HCT116 (cell line): ENCODE measurements at regions not wholly inside any gene's neighbourhood (a gene's known extent, or its start where the extent isn't known, plus 50 kb on each side); places are given as distances from the start of the nearest gene placed in this dataset.

Experiments used
- ATAC-seq: fragments of 200-7000 bp; cut with Tn5 transposase; 2 replicates; pipeline ENCODE4 v1.9.1; 2020; ENCODE audit warnings: mild to moderate bottlenecking, moderate library complexity
- BruUV-seq: library from RNA; stranded (reverse); fragments of 400-500 nt; replicated peaks from 2 replicates; lab custom pipeline; 2021; lab: Mats Ljungman, UMichigan
- CTCF ChIA-PET: fragments of 300-600 bp; sonication (Branson Sonifier 250); formaldehyde crosslinking; loops from one replicate; lab custom pipeline; 2021; ENCODE audit warnings: antibody characterized with exemption; lab: Charles Lee
- POLR2A ChIA-PET: fragments of 300-600, 350-600 bp; sonication (Branson Sonifier 250); formaldehyde crosslinking; loops from one replicate; lab custom pipeline; 2021; ENCODE audit warnings: antibody characterized with exemption; lab: Charles Lee
- RAD21 ChIA-PET, 2 experiments: fragments of 300-600 bp; sonication (Branson Sonifier 250); formaldehyde crosslinking; loops; one replicate each; lab custom pipeline; 2023; ENCODE audit warnings: low total read pairs in 2 of 2; ENCODE audit not compliant: uncharacterized antibody in 2 of 2, unreplicated experiment in 2 of 2, low non-redundant PET in 1 of 2; lab: Charles Lee
- DNase-seq: peaks from one replicate; pipeline ENCODE4 v3.0.0-alpha.2; 2010; ENCODE audit warnings: low read depth, low spot score
- H2AFZ ChIP-seq: fragments of 200-600 bp; shearing (Covaris generic), sonication (generic); 2 replicates; pipeline ENCODE4 v1.6.1; 2017; ENCODE audit warnings: low read depth, mixed run types, mixed read lengths, antibody characterized with exemption, low read length; ENCODE audit not compliant: poor library complexity, severe bottlenecking
- H3K27ac ChIP-seq: 2 replicates; pipeline ENCODE4 v1.5.1; 2012; ENCODE audit warnings: low read depth, low read length
- H3K27me3 ChIP-seq: fragments of 200-600 bp; sonication (generic); 2 replicates; pipeline ENCODE4 v1.6.1; 2016; ENCODE audit warnings: mixed run types, low read length, mixed read lengths; ENCODE audit not compliant: insufficient read depth
- H3K36me3 ChIP-seq, 2 experiments: fragments of 200-500 bp in 1 of 2; fragments of 200-600 bp in 1 of 2; sonication (Bioruptor generic) in 1 of 2; sonication (generic) in 1 of 2; 2 replicates each; pipeline versions ENCODE4 v1.5.1 to v1.6.1; 2014 to 2016; ENCODE audit warnings: low read length in 2 of 2, inconsistent platforms in 1 of 2, mixed read lengths in 1 of 2, mixed run types in 1 of 2; ENCODE audit not compliant: insufficient read depth in 2 of 2, control insufficient read depth in 1 of 2
- H3K4me1 ChIP-seq, 2 experiments: fragments of 200-600 bp in 1 of 2; sonication (generic) in 1 of 2; 2 replicates each; pipeline versions ENCODE4 v1.5.1 to v1.6.1; 2012 to 2017; ENCODE audit warnings: low read length in 2 of 2, inconsistent platforms in 1 of 2, mild to moderate bottlenecking in 1 of 2, mixed read lengths in 1 of 2, mixed run types in 1 of 2, moderate library complexity in 1 of 2; ENCODE audit not compliant: insufficient read depth in 2 of 2, control insufficient read depth in 1 of 2
- H3K4me2 ChIP-seq: fragments of 200-600 bp; sonication (generic); 2 replicates; pipeline ENCODE4 v1.6.1; 2017; ENCODE audit warnings: mixed run types, low read length, mixed read lengths
- H3K4me3 ChIP-seq, 2 experiments: fragments of 200-600 bp in 1 of 2; sonication (generic) in 1 of 2; replicated peaks in 1 of 2; 2 replicates each; pipeline ENCODE4 v1.5.1; 2011 to 2016; ENCODE audit warnings: low read length in 2 of 2, control low read depth in 1 of 2, low read depth in 1 of 2, mild to moderate bottlenecking in 1 of 2, mixed read lengths in 1 of 2, mixed run types in 1 of 2
- H3K79me2 ChIP-seq: fragments of 200-600 bp; sonication (generic); 2 replicates; pipeline ENCODE4 v1.6.1; 2017; ENCODE audit warnings: mild to moderate bottlenecking, mixed run types, low read length, moderate library complexity, mixed read lengths; ENCODE audit not compliant: insufficient read depth
- H3K9ac ChIP-seq: fragments of 200-600 bp; sonication (generic); 2 replicates; pipeline ENCODE4 v1.6.1; 2016; ENCODE audit warnings: low read length, mixed read lengths
- H3K9me2 ChIP-seq: fragments of 200-600 bp; sonication (generic), shearing (Covaris generic); 2 replicates; pipeline ENCODE4 v1.6.1; 2017; ENCODE audit warnings: mixed run types, mild to moderate bottlenecking, moderate library complexity; ENCODE audit not compliant: insufficient read depth
- H3K9me3 ChIP-seq, 2 experiments: fragments of 200-500 bp in 1 of 2; fragments of 200-600 bp in 1 of 2; sonication (Bioruptor generic) in 1 of 2; sonication (generic) in 1 of 2; 2 replicates each; pipeline ENCODE4 v1.6.1; 2014 to 2017; ENCODE audit warnings: low read length in 2 of 2, mixed read lengths in 2 of 2, inconsistent platforms in 1 of 2, low read depth in 1 of 2, mild to moderate bottlenecking in 1 of 2, mixed run types in 1 of 2, moderate library complexity in 1 of 2; ENCODE audit not compliant: control insufficient read depth in 1 of 2, insufficient read depth in 1 of 2
- H4K20me1 ChIP-seq: fragments of 200-600 bp; sonication (generic), shearing (Covaris generic); 2 replicates; pipeline ENCODE4 v1.6.1; 2017; ENCODE audit warnings: mixed run types, mild to moderate bottlenecking, moderate library complexity; ENCODE audit not compliant: insufficient read depth
- ATF3 ChIP-seq: IDR thresholded peaks from 2 replicates; pipeline ENCODE4 v1.6.1; 2012
- CTCF ChIP-seq, 3 experiments: fragments of 200-600 bp in 1 of 3; sonication (generic) in 1 of 3; IDR thresholded peaks in 2 of 3; conservative IDR thresholded peaks in 1 of 3; 2 replicates each; pipeline ENCODE4 v1.5.1; 2012 to 2017; ENCODE audit warnings: low read depth in 2 of 3, low read length in 2 of 3, antibody characterized with exemption in 1 of 3, borderline replicate concordance in 1 of 3, control low read depth in 1 of 3, mild to moderate bottlenecking in 1 of 3, mixed read lengths in 1 of 3, mixed run types in 1 of 3, moderate library complexity in 1 of 3; ENCODE audit not compliant: insufficient read depth in 1 of 3
- EGR1 ChIP-seq: IDR thresholded peaks from 2 replicates; pipeline ENCODE4 v1.6.1; 2012; ENCODE audit warnings: low read depth
- ELF1 ChIP-seq: IDR thresholded peaks from 2 replicates; pipeline ENCODE4 v1.6.1; 2012; ENCODE audit warnings: low read depth, borderline replicate concordance
- EZH2 ChIP-seq: fragments of 200-600 bp; sonication (generic); IDR thresholded peaks from 2 replicates; pipeline ENCODE4 v1.6.1; 2017; ENCODE audit warnings: antibody characterized with exemption, mixed run types
- EZH2phosphoT487 ChIP-seq: fragments of 200-600 bp; IDR thresholded peaks from 2 replicates; pipeline ENCODE4 v1.6.1; 2018; ENCODE audit warnings: antibody characterized with exemption, borderline replicate concordance
- FOSL1 ChIP-seq: IDR thresholded peaks from 2 replicates; pipeline ENCODE4 v1.6.1; 2012; ENCODE audit warnings: low read depth
- JUND ChIP-seq: IDR thresholded peaks from 2 replicates; pipeline ENCODE4 v1.6.1; 2012
- POLR2A ChIP-seq: IDR thresholded peaks from 2 replicates; pipeline ENCODE4 v1.7.0; 2011; ENCODE audit warnings: borderline replicate concordance; ENCODE audit not compliant: insufficient read depth, insufficient read length; ENCODE audit errors: extremely low read depth
- POLR2AphosphoS5 ChIP-seq: IDR thresholded peaks from 2 replicates; pipeline ENCODE4 v1.6.1; 2011; ENCODE audit warnings: mild to moderate bottlenecking, low read depth, low read length, moderate library complexity
- RAD21 ChIP-seq: IDR thresholded peaks from 2 replicates; pipeline ENCODE4 v1.6.1; 2012; ENCODE audit warnings: low read depth, mild to moderate bottlenecking
- TCF7L2 ChIP-seq: IDR thresholded peaks from 2 replicates; pipeline ENCODE4 v1.7.0; 2011; ENCODE audit warnings: borderline replicate concordance, inconsistent platforms; ENCODE audit not compliant: insufficient read depth, insufficient read length; ENCODE audit errors: extremely low read depth
- YY1 ChIP-seq: IDR thresholded peaks from 2 replicates; pipeline ENCODE4 v1.6.1; 2011; ENCODE audit warnings: low read length, low read depth, moderate library complexity, mild to moderate bottlenecking; ENCODE audit not compliant: insufficient replicate concordance; ENCODE audit errors: extremely low read depth
- ZBTB33 ChIP-seq: IDR thresholded peaks from 2 replicates; pipeline ENCODE4 v1.6.1; 2011; ENCODE audit warnings: mild to moderate bottlenecking, low read length, moderate library complexity; ENCODE audit not compliant: insufficient replicate concordance; ENCODE audit errors: extremely low read depth
- intact Hi-C: fragments of 100-400 bp; cut with micrococcal nuclease; formaldehyde crosslinking; loops from 2 replicates; pipeline ENCODE4 v1.10.0; 2022

- intact Hi-C loops, result no loop called here
- no peak overlapping the region for H3K4me3 ChIP-seq
- H3K9me2 ChIP-seq, result no peaks in the 10 kb centered on the region
- H3K27me3 ChIP-seq, result no peaks in the 10 kb centered on the region; the same call in 1 of the 2 replicates
- H3K27ac ChIP-seq, result no peak overlapping the region
- RAD21 ChIA-PET, result no interaction called here
- DNase-seq (no peak), ATAC-seq (no peak)
- no peak overlapping the region for H2AFZ ChIP-seq
- BruUV-seq, result no TSS peak
- no peak overlapping the region for H3K4me2 ChIP-seq
- CTCF ChIA-PET, result interaction anchor here (1.1 kb wide), 1 partner anchor 42 kb away, joined by 3 read pairs; no protein-coding TSS in a partner anchor
- TF ChIP-seq RAD21 (no peak), ATF3 (no peak), ELF1 (no peak), POLR2AphosphoS5 (no peak), EZH2 (no peak), EZH2phosphoT487 (no peak), EGR1 (no peak), POLR2A (no peak)
- H3K9me3 ChIP-seq, result no peaks in the 10 kb centered on the region
- POLR2A ChIA-PET, result no interaction called here
- H4K20me1 ChIP-seq, result no peaks in the 10 kb centered on the region
- no peaks in the 10 kb centered on the region for H3K36me3 ChIP-seq
- H3K9ac ChIP-seq, result no peak overlapping the region
- no peaks in the 10 kb centered on the region for H3K79me2 ChIP-seq
- peaks cover 0 to 4% of the 10 kb centered on the region in 2 experiments; a peak in 2 of 4 replicates for H3K4me1 ChIP-seq
Measured at GRCh38 chr3:38958026-38958720, 93.6 kb downstream of the SCN11A start.

GRCh38 chr3:38957296-38957695 lies 94.4 kb downstream of the SCN11A start:
- Histone ChIP-seq H2AFZ (no peak overlapping the region), H3K36me3 (no peaks in the 10 kb centered on the region), H3K9me3 (no peaks in the 10 kb centered on the region), H3K4me1 (peaks cover 0 to 4% of the 10 kb centered on the region in 2 experiments; a peak in 2 of 4 replicates), H3K4me2 (no peak overlapping the region), H3K79me2 (no peaks in the 10 kb centered on the region), H3K9me2 (no peaks in the 10 kb centered on the region), H3K27me3 (no peaks in the 10 kb centered on the region; the same call in 1 of the 2 replicates), H3K9ac (no peak overlapping the region), H4K20me1 (no peaks in the 10 kb centered on the region), H3K4me3 (no peak overlapping the region), H3K27ac (no peak overlapping the region)
- intact Hi-C loops, result no loop called here
- no TSS peak for BruUV-seq
- DNase-seq, result no peak
- ChIA-PET CTCF (interaction anchor here (1.1 kb wide), 1 partner anchor 43 kb away, joined by 3 read pairs; no protein-coding TSS in a partner anchor), RAD21 (no interaction called here), POLR2A (no interaction called here)
- TF ChIP-seq TCF7L2 (no peak), POLR2AphosphoS5 (no peak), EZH2 (no peak), YY1 (no peak), CTCF (IDR thresholded peaks at IDR 0.05 in 2 of 3, conservative IDR thresholded peaks at IDR 0.05 in 1 of 3; ENCODE audit: borderline replicate concordance in 1 of 3, insufficient read depth in 1 of 3, low read depth in 2 of 3, low read length in 2 of 3) (no peak), FOSL1 (no peak), ELF1 (no peak), JUND (no peak), ATF3 (no peak), ZBTB33 (no peak)
- no peak for ATAC-seq
